SK-N-SH (cell line): ENCODE measurements at regions not wholly inside any gene's neighbourhood (a gene's known extent, or its start where the extent isn't known, plus 50 kb on each side); places are given as distances from the start of the nearest gene placed in this dataset.

Experiments
- CTCF ChIA-PET: fragments of 300-600, 350-600 bp; formaldehyde crosslinking; extraction: SDS; loops from one replicate; lab custom pipeline; 2021; lab: Yijun Ruan, JAX
- POLR2A ChIA-PET: fragments of 350-600 bp; sonication (Branson Sonifier 250); formaldehyde crosslinking; extraction: SDS; loops from one replicate; lab custom pipeline; 2020; ENCODE audit warnings: antibody characterized with exemption, inconsistent platforms; lab: Yijun Ruan, JAX
- DNase-seq: peaks from one replicate; pipeline ENCODE4 v3.0.0; 2012
- H2AFZ ChIP-seq: fragments of 200-600 bp; sonication (generic); 2 replicates; pipeline ENCODE4 v1.8.1; 2016; ENCODE audit warnings: antibody characterized with exemption, mild to moderate bottlenecking, low read depth
- H3F3A ChIP-seq: fragments of 200-600 bp; sonication (generic); replicated peaks from 2 replicates; pipeline ENCODE3; 2016; ENCODE audit warnings: antibody characterized with exemption, mild to moderate bottlenecking; ENCODE audit not compliant: insufficient read depth
- H3K27ac ChIP-seq, 2 experiments: fragments of 200-500 bp in 1 of 2; fragments of 200-600 bp in 1 of 2; sonication (Bioruptor generic) in 1 of 2; sonication (generic), shearing (Covaris generic) in 1 of 2; 2 replicates each; pipeline versions ENCODE4 v1.5.1 to v1.6.1; 2014 to 2016; ENCODE audit warnings: low read depth in 2 of 2, inconsistent platforms in 1 of 2, low read length in 1 of 2, mild to moderate bottlenecking in 1 of 2, mixed read lengths in 1 of 2
- H3K27me3 ChIP-seq: fragments of 200-600 bp; sonication (generic), shearing (Covaris generic); 2 replicates; pipeline ENCODE4 v1.6.1; 2016; ENCODE audit warnings: mixed run types; ENCODE audit not compliant: insufficient read depth
- H3K36me3 ChIP-seq, 2 experiments: fragments of 200-500 bp in 1 of 2; fragments of 200-600 bp in 1 of 2; sonication (Bioruptor generic) in 1 of 2; sonication (generic) in 1 of 2; replicated peaks in 1 of 2; 2 replicates each; pipeline versions ENCODE3 to v1.5.1; 2014 to 2016; ENCODE audit warnings: low read length in 1 of 2, mild to moderate bottlenecking in 1 of 2; ENCODE audit not compliant: insufficient read depth in 2 of 2, control insufficient read depth in 1 of 2
- H3K4me1 ChIP-seq, 2 experiments: fragments of 200-500 bp in 1 of 2; fragments of 200-600 bp in 1 of 2; sonication (Bioruptor generic) in 1 of 2; sonication (generic), shearing (Covaris generic) in 1 of 2; 2 replicates each; pipeline versions ENCODE4 v1.5.1 to v1.6.1; 2014 to 2016; ENCODE audit warnings: low read depth in 1 of 2, low read length in 1 of 2, mixed run types in 1 of 2; ENCODE audit not compliant: insufficient read depth in 2 of 2, control insufficient read depth in 1 of 2
- H3K4me2 ChIP-seq: fragments of 200-600 bp; sonication (generic), shearing (Covaris generic); 2 replicates; pipeline ENCODE4 v1.6.1; 2017; ENCODE audit warnings: mixed run types
- H3K4me3 ChIP-seq, 2 experiments: fragments of 200-500 bp in 1 of 2; fragments of 200-600 bp in 1 of 2; sonication (Bioruptor generic) in 1 of 2; sonication (generic), shearing (Covaris generic) in 1 of 2; 2 replicates each; pipeline versions ENCODE4 v1.5.1 to v1.8.1; 2014 to 2016; ENCODE audit warnings: low read depth in 2 of 2, inconsistent platforms in 1 of 2, low read length in 1 of 2, mild to moderate bottlenecking in 1 of 2, mixed read lengths in 1 of 2, moderate library complexity in 1 of 2
- H3K79me2 ChIP-seq: fragments of 200-600 bp; sonication (generic); 2 replicates; pipeline ENCODE4 v1.8.1; 2017; ENCODE audit warnings: mild to moderate bottlenecking; ENCODE audit not compliant: insufficient read depth
- H3K9ac ChIP-seq: fragments of 200-600 bp; sonication (generic); 2 replicates; pipeline ENCODE4 v1.6.1; 2017; ENCODE audit warnings: mixed run types
- H3K9me2 ChIP-seq: fragments of 200-600 bp; sonication (generic); 2 replicates; pipeline ENCODE4 v1.6.1; 2017; ENCODE audit warnings: mixed run types
- H3K9me3 ChIP-seq: fragments of 200-600 bp; sonication (generic); 2 replicates; pipeline ENCODE4 v1.6.1; 2017; ENCODE audit warnings: mixed run types, mild to moderate bottlenecking, moderate library complexity
- H4K20me1 ChIP-seq: fragments of 200-600 bp; sonication (generic); 2 replicates; pipeline ENCODE4 v1.6.1; 2017; ENCODE audit warnings: mild to moderate bottlenecking, mixed run types; ENCODE audit not compliant: insufficient read depth
- CHD2 ChIP-seq: fragments of 150-350 bp; IDR thresholded peaks from 2 replicates; pipeline ENCODE4 v1.6.1; 2018; ENCODE audit warnings: low read length; ENCODE audit not compliant: partially characterized antibody
- ELF1 ChIP-seq: IDR thresholded peaks from 2 replicates; pipeline ENCODE4 v1.4.0; 2012
- EP300 ChIP-seq, 2 experiments: IDR thresholded peaks; 2 replicates each; pipeline versions ENCODE4 v1.4.0 to v1.6.1; 2012; ENCODE audit warnings: borderline replicate concordance in 1 of 2, low read depth in 1 of 2, low read length in 1 of 2
- EZH2phosphoT487 ChIP-seq: fragments of 200-600 bp; sonication (generic); IDR thresholded peaks from 2 replicates; pipeline ENCODE4 v1.6.1; 2017; ENCODE audit warnings: low read depth, mixed run types, mild to moderate bottlenecking, antibody characterized with exemption, moderate library complexity, borderline replicate concordance
- FOSL2 ChIP-seq: IDR thresholded peaks from 2 replicates; pipeline ENCODE4 v1.4.0; 2012; ENCODE audit warnings: low read depth, mild to moderate bottlenecking, moderate library complexity, borderline replicate concordance
- FOXM1 ChIP-seq: IDR thresholded peaks from 2 replicates; pipeline ENCODE4 v1.4.0; 2012; ENCODE audit warnings: low read depth, mild to moderate bottlenecking
- MEF2A ChIP-seq: IDR thresholded peaks from 2 replicates; pipeline ENCODE4 v1.4.0; 2012; ENCODE audit warnings: low read depth, borderline replicate concordance
- MXI1 ChIP-seq: IDR thresholded peaks from 2 replicates; pipeline ENCODE4 v1.6.1; 2012; ENCODE audit warnings: mild to moderate bottlenecking, low read depth, low read length, improper control_type of control experiment
- POLR2AphosphoS5 ChIP-seq: IDR thresholded peaks from 2 replicates; pipeline ENCODE4 v1.6.1; 2012; ENCODE audit warnings: low read depth, low read length
- RAD21 ChIP-seq: IDR thresholded peaks from 2 replicates; pipeline ENCODE4 v1.6.1; 2012; ENCODE audit warnings: mild to moderate bottlenecking, low read length
- RXRA ChIP-seq: IDR thresholded peaks from 2 replicates; pipeline ENCODE4 v1.4.0; 2012; ENCODE audit warnings: low read depth, mild to moderate bottlenecking, borderline replicate concordance
- SIN3A ChIP-seq: IDR thresholded peaks from 2 replicates; pipeline ENCODE4 v1.6.1; 2012; ENCODE audit warnings: low read depth, mild to moderate bottlenecking, low read length, moderate library complexity, borderline replicate concordance
- TCF12 ChIP-seq: IDR thresholded peaks from 2 replicates; pipeline ENCODE4 v1.4.0; 2012
- WGBS: methylation state at CpG from one replicate; pipeline ENCODE4 v1.1.6; 2017; ENCODE audit warnings: low lambda C conversion rate; 5-methylcytosine and 5-hydroxymethylcytosine counted together
- TF ChIP-seq, protein P1 (sequence below): IDR thresholded peaks from 2 replicates; pipeline ENCODE4 v1.4.0; 2012; ENCODE audit warnings: low read depth
- TF ChIP-seq, protein P2 (sequence below): IDR thresholded peaks from 2 replicates; pipeline ENCODE4; 2012
- TF ChIP-seq, protein P3 (sequence below): fragments of 150-350 bp; IDR thresholded peaks from 2 replicates; pipeline ENCODE4 v1.6.1; 2016; ENCODE audit warnings: mild to moderate bottlenecking, low read depth, low read length
- TF ChIP-seq, protein P4 (sequence below): IDR thresholded peaks from 2 replicates; pipeline ENCODE4 v1.4.0; 2012; ENCODE audit warnings: low read depth, borderline replicate concordance
- TF ChIP-seq, protein P5 (sequence below): fragments of 150-350 bp; IDR thresholded peaks from 2 replicates; pipeline ENCODE4 v1.6.1; 2017; ENCODE audit warnings: antibody characterized with exemption, low read length, low read depth, borderline replicate concordance
- TF ChIP-seq, protein P6 (sequence below): IDR thresholded peaks from 2 replicates; pipeline ENCODE4 v1.6.1; 2012; ENCODE audit warnings: mild to moderate bottlenecking, low read depth, low read length, moderate library complexity

DNA sequence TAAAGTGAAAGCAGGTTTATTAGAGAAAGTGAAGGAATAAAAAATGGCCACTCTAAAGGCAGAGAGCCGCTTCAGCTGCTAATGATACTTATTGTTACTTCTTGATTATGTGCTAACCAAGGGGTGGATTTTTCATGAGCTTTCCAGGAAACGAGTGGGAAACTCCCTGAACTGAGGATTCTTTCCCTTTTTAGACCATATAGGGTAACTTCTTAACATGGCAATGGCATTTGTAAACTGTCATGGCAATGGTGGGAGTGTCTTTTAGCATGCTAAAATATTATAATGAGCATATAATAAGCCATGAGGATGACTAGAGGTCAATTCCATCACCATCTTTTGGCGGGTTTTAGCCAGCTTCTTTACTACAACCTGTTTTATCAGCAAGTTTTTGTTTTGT, 890.0 kb downstream of the UQCRFS1 start:
- TF ChIP-seq RAD21 (no peak), FOSL2 (no peak), EP300 (IDR thresholded peaks at IDR 0.05; ENCODE audit: borderline replicate concordance in 1 of 2, low read depth in 1 of 2, low read length in 1 of 2) (no peak)
- TF ChIP-seq, protein P1, sequence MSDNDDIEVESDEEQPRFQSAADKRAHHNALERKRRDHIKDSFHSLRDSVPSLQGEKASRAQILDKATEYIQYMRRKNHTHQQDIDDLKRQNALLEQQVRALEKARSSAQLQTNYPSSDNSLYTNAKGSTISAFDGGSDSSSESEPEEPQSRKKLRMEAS: no peak

DNA sequence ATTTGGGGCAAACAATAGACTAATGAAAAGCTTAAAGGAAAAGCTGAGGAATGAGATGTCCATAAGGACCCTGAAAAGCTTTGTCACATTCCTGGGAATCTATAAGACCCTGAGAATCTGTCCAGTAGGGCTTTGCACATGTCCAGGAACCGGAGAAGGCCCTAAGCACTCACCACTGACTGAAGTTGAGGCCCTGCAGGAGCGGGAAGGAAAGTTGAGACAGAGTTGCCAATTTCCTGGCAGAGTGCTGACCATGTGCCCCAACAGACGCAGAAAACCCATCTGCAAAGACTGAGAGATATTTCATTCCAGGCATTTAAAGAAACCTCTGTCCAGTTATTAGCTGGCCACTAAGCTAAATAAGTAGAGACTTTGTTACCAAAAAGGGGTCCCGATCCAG, 890.5 kb downstream of the UQCRFS1 start:
- WGBS: 5% methylated on average over 4 of the region's 4 CpGs
- no peaks in the 10 kb centered on the region for H3K9me3 ChIP-seq
- no peaks in the 10 kb centered on the region for H3K4me1 ChIP-seq
- no peak overlapping the region for H3K4me2 ChIP-seq
- POLR2A ChIA-PET: no interaction called here
- no peaks in the 10 kb centered on the region for H3F3A ChIP-seq
- TF ChIP-seq EZH2phosphoT487: no peak
- TF ChIP-seq, protein P2, sequence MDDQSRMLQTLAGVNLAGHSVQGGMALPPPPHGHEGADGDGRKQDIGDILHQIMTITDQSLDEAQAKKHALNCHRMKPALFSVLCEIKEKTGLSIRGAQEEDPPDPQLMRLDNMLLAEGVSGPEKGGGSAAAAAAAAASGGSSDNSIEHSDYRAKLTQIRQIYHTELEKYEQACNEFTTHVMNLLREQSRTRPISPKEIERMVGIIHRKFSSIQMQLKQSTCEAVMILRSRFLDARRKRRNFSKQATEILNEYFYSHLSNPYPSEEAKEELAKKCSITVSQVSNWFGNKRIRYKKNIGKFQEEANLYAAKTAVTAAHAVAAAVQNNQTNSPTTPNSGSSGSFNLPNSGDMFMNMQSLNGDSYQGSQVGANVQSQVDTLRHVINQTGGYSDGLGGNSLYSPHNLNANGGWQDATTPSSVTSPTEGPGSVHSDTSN: no peak
- TF ChIP-seq ELF1: no peak
- no peak for TF ChIP-seq MXI1
- no peak for TF ChIP-seq RXRA
- no peak for TF ChIP-seq TCF12
- TF ChIP-seq, protein P3, sequence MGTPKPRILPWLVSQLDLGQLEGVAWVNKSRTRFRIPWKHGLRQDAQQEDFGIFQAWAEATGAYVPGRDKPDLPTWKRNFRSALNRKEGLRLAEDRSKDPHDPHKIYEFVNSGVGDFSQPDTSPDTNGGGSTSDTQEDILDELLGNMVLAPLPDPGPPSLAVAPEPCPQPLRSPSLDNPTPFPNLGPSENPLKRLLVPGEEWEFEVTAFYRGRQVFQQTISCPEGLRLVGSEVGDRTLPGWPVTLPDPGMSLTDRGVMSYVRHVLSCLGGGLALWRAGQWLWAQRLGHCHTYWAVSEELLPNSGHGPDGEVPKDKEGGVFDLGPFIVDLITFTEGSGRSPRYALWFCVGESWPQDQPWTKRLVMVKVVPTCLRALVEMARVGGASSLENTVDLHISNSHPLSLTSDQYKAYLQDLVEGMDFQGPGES: no peak
- TF ChIP-seq, protein P4, sequence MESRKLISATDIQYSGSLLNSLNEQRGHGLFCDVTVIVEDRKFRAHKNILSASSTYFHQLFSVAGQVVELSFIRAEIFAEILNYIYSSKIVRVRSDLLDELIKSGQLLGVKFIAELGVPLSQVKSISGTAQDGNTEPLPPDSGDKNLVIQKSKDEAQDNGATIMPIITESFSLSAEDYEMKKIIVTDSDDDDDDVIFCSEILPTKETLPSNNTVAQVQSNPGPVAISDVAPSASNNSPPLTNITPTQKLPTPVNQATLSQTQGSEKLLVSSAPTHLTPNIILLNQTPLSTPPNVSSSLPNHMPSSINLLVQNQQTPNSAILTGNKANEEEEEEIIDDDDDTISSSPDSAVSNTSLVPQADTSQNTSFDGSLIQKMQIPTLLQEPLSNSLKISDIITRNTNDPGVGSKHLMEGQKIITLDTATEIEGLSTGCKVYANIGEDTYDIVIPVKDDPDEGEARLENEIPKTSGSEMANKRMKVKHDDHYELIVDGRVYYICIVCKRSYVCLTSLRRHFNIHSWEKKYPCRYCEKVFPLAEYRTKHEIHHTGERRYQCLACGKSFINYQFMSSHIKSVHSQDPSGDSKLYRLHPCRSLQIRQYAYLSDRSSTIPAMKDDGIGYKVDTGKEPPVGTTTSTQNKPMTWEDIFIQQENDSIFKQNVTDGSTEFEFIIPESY: no peak
- no peak for TF ChIP-seq CHD2
- no peak for TF ChIP-seq FOXM1
- TF ChIP-seq, protein P5, sequence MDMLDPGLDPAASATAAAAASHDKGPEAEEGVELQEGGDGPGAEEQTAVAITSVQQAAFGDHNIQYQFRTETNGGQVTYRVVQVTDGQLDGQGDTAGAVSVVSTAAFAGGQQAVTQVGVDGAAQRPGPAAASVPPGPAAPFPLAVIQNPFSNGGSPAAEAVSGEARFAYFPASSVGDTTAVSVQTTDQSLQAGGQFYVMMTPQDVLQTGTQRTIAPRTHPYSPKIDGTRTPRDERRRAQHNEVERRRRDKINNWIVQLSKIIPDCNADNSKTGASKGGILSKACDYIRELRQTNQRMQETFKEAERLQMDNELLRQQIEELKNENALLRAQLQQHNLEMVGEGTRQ: no peak
- no peak for TF ChIP-seq MEF2A
- no peak for TF ChIP-seq POLR2AphosphoS5
- TF ChIP-seq, protein P6, sequence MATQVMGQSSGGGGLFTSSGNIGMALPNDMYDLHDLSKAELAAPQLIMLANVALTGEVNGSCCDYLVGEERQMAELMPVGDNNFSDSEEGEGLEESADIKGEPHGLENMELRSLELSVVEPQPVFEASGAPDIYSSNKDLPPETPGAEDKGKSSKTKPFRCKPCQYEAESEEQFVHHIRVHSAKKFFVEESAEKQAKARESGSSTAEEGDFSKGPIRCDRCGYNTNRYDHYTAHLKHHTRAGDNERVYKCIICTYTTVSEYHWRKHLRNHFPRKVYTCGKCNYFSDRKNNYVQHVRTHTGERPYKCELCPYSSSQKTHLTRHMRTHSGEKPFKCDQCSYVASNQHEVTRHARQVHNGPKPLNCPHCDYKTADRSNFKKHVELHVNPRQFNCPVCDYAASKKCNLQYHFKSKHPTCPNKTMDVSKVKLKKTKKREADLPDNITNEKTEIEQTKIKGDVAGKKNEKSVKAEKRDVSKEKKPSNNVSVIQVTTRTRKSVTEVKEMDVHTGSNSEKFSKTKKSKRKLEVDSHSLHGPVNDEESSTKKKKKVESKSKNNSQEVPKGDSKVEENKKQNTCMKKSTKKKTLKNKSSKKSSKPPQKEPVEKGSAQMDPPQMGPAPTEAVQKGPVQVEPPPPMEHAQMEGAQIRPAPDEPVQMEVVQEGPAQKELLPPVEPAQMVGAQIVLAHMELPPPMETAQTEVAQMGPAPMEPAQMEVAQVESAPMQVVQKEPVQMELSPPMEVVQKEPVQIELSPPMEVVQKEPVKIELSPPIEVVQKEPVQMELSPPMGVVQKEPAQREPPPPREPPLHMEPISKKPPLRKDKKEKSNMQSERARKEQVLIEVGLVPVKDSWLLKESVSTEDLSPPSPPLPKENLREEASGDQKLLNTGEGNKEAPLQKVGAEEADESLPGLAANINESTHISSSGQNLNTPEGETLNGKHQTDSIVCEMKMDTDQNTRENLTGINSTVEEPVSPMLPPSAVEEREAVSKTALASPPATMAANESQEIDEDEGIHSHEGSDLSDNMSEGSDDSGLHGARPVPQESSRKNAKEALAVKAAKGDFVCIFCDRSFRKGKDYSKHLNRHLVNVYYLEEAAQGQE: no peak
- TF ChIP-seq EP300 (IDR thresholded peaks at IDR 0.05; ENCODE audit: borderline replicate concordance in 1 of 2, low read depth in 1 of 2, low read length in 1 of 2): no peak
- TF ChIP-seq SIN3A: no peak
- H3K9ac ChIP-seq: no peak overlapping the region
- H3K79me2 ChIP-seq: no peaks in the 10 kb centered on the region
- no peak overlapping the region for H3K4me3 ChIP-seq
- H3K36me3 ChIP-seq: no peaks in the 10 kb centered on the region
- no peak for DNase-seq
- H3K9me2 ChIP-seq: no peaks in the 10 kb centered on the region
- H3K27ac ChIP-seq: no peak overlapping the region
- H3K27me3 ChIP-seq: peaks cover 17% of the 10 kb centered on the region
- H4K20me1 ChIP-seq: no peaks in the 10 kb centered on the region
- CTCF ChIA-PET: interaction anchor here (0.6 to 1.3 kb wide), 3 partner anchors 80 to 387 kb away, joined by 3 to 4 read pairs (median 3); no protein-coding TSS in a partner anchor
- no peak overlapping the region for H2AFZ ChIP-seq

More for the DNA sequence above, 890.0 kb downstream of the UQCRFS1 start:
- no peaks in the 10 kb centered on the region for H3K9me3 ChIP-seq
- ChIA-PET POLR2A (no interaction called here), CTCF (interaction anchor here (0.6 to 1.3 kb wide), 3 partner anchors 80 to 386 kb away, joined by 3 to 4 read pairs (median 3); no protein-coding TSS in a partner anchor)
- H3K79me2 ChIP-seq: no peaks in the 10 kb centered on the region
- H3K4me3 ChIP-seq: no peak overlapping the region
- no peaks in the 10 kb centered on the region for H4K20me1 ChIP-seq
- H3F3A ChIP-seq: no peaks in the 10 kb centered on the region
- no peak for DNase-seq
- no peaks in the 10 kb centered on the region for H3K9me2 ChIP-seq
- peaks cover 17% of the 10 kb centered on the region for H3K27me3 ChIP-seq
- no peaks in the 10 kb centered on the region for H3K4me1 ChIP-seq
- 1% methylated on average over 3 of the region's 3 CpGs for WGBS
- no peak overlapping the region for H3K27ac ChIP-seq
- no peak overlapping the region for H3K9ac ChIP-seq
- no peak overlapping the region for H3K4me2 ChIP-seq
- no peaks in the 10 kb centered on the region for H3K36me3 ChIP-seq
- no peak overlapping the region for H2AFZ ChIP-seq
